Parathyroid adenoma (tissue), 2 donors: ENCODE measurements at regions not wholly inside any gene's neighbourhood (a gene's known extent, or its start where the extent isn't known, plus 50 kb on each side); places are given as distances from the start of the nearest gene placed in this dataset.

Experiments
- H2AFZ ChIP-seq: fragments of 300-600 bp; sonication (generic); one replicate; pipeline ENCODE4 v1.7.0; 2017; ENCODE audit warnings: antibody characterized with exemption, mild to moderate bottlenecking
- H3K27ac ChIP-seq: fragments of 300-600 bp; sonication (generic); one replicate; pipeline ENCODE4 v1.7.0; 2017
- H3K27me3 ChIP-seq: fragments of 300-600 bp; sonication (generic); one replicate; pipeline ENCODE4 v1.7.0; 2017; ENCODE audit warnings: low read length; ENCODE audit not compliant: control insufficient read depth, insufficient read depth
- H3K36me3 ChIP-seq: fragments of 300-600 bp; sonication (generic); one replicate; pipeline ENCODE4 v1.7.0; 2017; ENCODE audit warnings: low read length; ENCODE audit not compliant: control insufficient read depth, insufficient read depth
- H3K4me1 ChIP-seq: fragments of 300-600 bp; sonication (generic); one replicate; pipeline ENCODE4 v1.7.0; 2017; ENCODE audit warnings: control low read depth
- H3K4me2 ChIP-seq: fragments of 300-600 bp; sonication (generic); one replicate; pipeline ENCODE4 v1.7.0; 2017; ENCODE audit warnings: low read length
- H3K4me3 ChIP-seq: fragments of 300-600 bp; sonication (generic); one replicate; pipeline ENCODE4 v1.7.0; 2017; ENCODE audit warnings: low read depth, low read length
- H3K79me2 ChIP-seq: fragments of 300-600 bp; sonication (generic); one replicate; pipeline ENCODE4 v1.7.0; 2017; ENCODE audit warnings: control low read depth
- H3K9ac ChIP-seq: fragments of 300-600 bp; sonication (generic); one replicate; pipeline ENCODE4 v1.7.0; 2017; ENCODE audit warnings: mild to moderate bottlenecking
- H3K9me3 ChIP-seq: fragments of 300-600 bp; sonication (generic); one replicate; pipeline ENCODE4 v1.7.0; 2017; ENCODE audit warnings: low read length; ENCODE audit not compliant: control insufficient read depth
- CTCF ChIP-seq: fragments of 300-600 bp; sonication (generic); IDR thresholded peaks from one replicate; pipeline ENCODE4 v1.7.0; 2017; ENCODE audit warnings: antibody characterized with exemption, mild to moderate bottlenecking
- donor health status: primary hyperparathyroidism.

- H2AFZ ChIP-seq: no peak overlapping the region
- H3K9me3 ChIP-seq: peaks cover 2% of the 10 kb centered on the region
- H3K79me2 ChIP-seq: no peaks in the 10 kb centered on the region
- H3K9ac ChIP-seq: no peak overlapping the region
- H3K36me3 ChIP-seq: no peaks in the 10 kb centered on the region
- no peak for TF ChIP-seq CTCF
- no peak overlapping the region for H3K4me2 ChIP-seq
- H3K27ac ChIP-seq: no peak overlapping the region
- H3K4me3 ChIP-seq: no peak overlapping the region
- H3K4me1 ChIP-seq: no peaks in the 10 kb centered on the region
- H3K27me3 ChIP-seq: no peaks in the 10 kb centered on the region
These were observed 568.8 kb downstream of the TLR4 start for GRCh38 chr9:118273048-118273447.

GRCh38 chr9:118276784-118277183, 572.6 kb downstream of the TLR4 start:
- no peaks in the 10 kb centered on the region for H3K36me3 ChIP-seq
- H3K79me2 ChIP-seq: no peaks in the 10 kb centered on the region
- peaks cover 2% of the 10 kb centered on the region for H3K9me3 ChIP-seq
- no peaks in the 10 kb centered on the region for H3K27me3 ChIP-seq
- no peak overlapping the region for H2AFZ ChIP-seq
- H3K9ac ChIP-seq: no peak overlapping the region
- no peak overlapping the region for H3K4me3 ChIP-seq
- TF ChIP-seq CTCF: no peak
- H3K27ac ChIP-seq: no peak overlapping the region
- H3K4me1 ChIP-seq: no peaks in the 10 kb centered on the region
- no peak overlapping the region for H3K4me2 ChIP-seq

- Histone ChIP-seq H3K4me1 (no peaks in the 10 kb centered on the region), H3K4me2 (no peak overlapping the region), H2AFZ (no peak overlapping the region), H3K27ac (no peak overlapping the region), H3K9me3 (no peaks in the 10 kb centered on the region), H3K79me2 (no peaks in the 10 kb centered on the region), H3K27me3 (no peaks in the 10 kb centered on the region), H3K9ac (no peak overlapping the region), H3K36me3 (no peaks in the 10 kb centered on the region), H3K4me3 (no peak overlapping the region)
- no peak for TF ChIP-seq CTCF
These were observed 577.6 kb downstream of the TLR4 start for GRCh38 chr9:118281772-118282171.

GRCh38 chr9:118283488-118283887, 579.3 kb downstream of the TLR4 start:
- H3K4me1 ChIP-seq: no peaks in the 10 kb centered on the region
- H3K27ac ChIP-seq: no peak overlapping the region
- TF ChIP-seq CTCF: no peak
- no peak overlapping the region for H3K9ac ChIP-seq
- no peaks in the 10 kb centered on the region for H3K36me3 ChIP-seq
- H3K4me3 ChIP-seq: no peak overlapping the region
- H3K9me3 ChIP-seq: no peaks in the 10 kb centered on the region
- H3K27me3 ChIP-seq: no peaks in the 10 kb centered on the region
- H2AFZ ChIP-seq: no peak overlapping the region
- H3K4me2 ChIP-seq: no peak overlapping the region
- H3K79me2 ChIP-seq: no peaks in the 10 kb centered on the region

- no peaks in the 10 kb centered on the region for H3K4me1 ChIP-seq
- H2AFZ ChIP-seq: no peak overlapping the region
- TF ChIP-seq CTCF: no peak
- no peaks in the 10 kb centered on the region for H3K9me3 ChIP-seq
- H3K27me3 ChIP-seq: no peaks in the 10 kb centered on the region
- no peaks in the 10 kb centered on the region for H3K36me3 ChIP-seq
- no peak overlapping the region for H3K4me2 ChIP-seq
- no peaks in the 10 kb centered on the region for H3K79me2 ChIP-seq
- no peak overlapping the region for H3K9ac ChIP-seq
- H3K4me3 ChIP-seq: no peak overlapping the region
- H3K27ac ChIP-seq: no peak overlapping the region
These were observed 585.9 kb downstream of the TLR4 start for GRCh38 chr9:118290116-118290515.
